WERI-Rb-1 (cell line): ENCODE measurements at regions not wholly inside any gene's neighbourhood (a gene's known extent, or its start where the extent isn't known, plus 50 kb on each side); places are given as distances from the start of the nearest gene placed in this dataset.

Experiments used
- DNase-seq: peaks from one replicate; pipeline ENCODE4 v3.0.0-alpha.2; 2020
- H3K27ac ChIP-seq: fragments of 250-450 bp; sonication (Bioruptor Pico); 2 replicates; pipeline ENCODE4 v1.5.1; 2020; ENCODE audit warnings: mild to moderate bottlenecking, moderate library complexity
- H3K27me3 ChIP-seq: fragments of 250-450 bp; sonication (Bioruptor Pico); 2 replicates; pipeline ENCODE4 v1.5.1; 2021; ENCODE audit warnings: mild to moderate bottlenecking, low read depth, moderate library complexity; ENCODE audit not compliant: insufficient read depth, severe bottlenecking
- H3K36me3 ChIP-seq: fragments of 250-450 bp; sonication (Bioruptor Pico); 2 replicates; pipeline ENCODE4 v1.5.1; 2020; ENCODE audit warnings: mild to moderate bottlenecking, moderate library complexity
- H3K4me3 ChIP-seq: 2 replicates; pipeline ENCODE4 v1.5.1; 2011; ENCODE audit warnings: low read depth, mild to moderate bottlenecking, control low read depth, low read length
- H3K9me3 ChIP-seq: fragments of 250-450 bp; sonication (Bioruptor Pico); 2 replicates; pipeline ENCODE4 v1.5.1; 2021; ENCODE audit warnings: mild to moderate bottlenecking, moderate library complexity; ENCODE audit not compliant: severe bottlenecking
- TF ChIP-seq, protein P1 (sequence below): IDR thresholded peaks from 2 replicates; pipeline ENCODE4 v1.5.1; 2011; ENCODE audit warnings: low read depth, mild to moderate bottlenecking, control low read depth, inconsistent platforms, low read length

DNA sequence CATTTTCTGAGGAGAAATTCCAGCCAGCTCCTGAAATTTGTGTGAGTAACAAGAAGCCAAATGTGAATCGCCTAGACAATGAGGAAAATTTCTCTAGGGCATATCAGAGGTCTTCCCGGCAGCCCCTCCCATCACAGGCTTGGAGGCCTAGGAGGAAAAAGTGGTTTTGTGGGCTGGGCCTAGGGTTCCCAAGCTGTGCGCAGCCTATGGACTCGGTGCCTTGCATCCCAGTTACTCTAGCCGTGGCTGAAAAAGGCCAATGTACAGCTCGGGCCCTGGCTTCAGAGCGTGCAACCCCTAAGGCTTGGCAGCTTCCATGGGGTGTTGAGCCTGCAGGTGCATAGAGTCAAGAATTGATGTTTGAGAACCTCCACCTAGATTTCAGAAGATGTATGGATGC lies 556.2 kb upstream of the DSEL start:
- Histone ChIP-seq H3K27me3 (no peaks in the 10 kb centered on the region), H3K27ac (no peak overlapping the region), H3K4me3 (no peak overlapping the region), H3K9me3 (no peaks in the 10 kb centered on the region), H3K36me3 (no peaks in the 10 kb centered on the region)
- TF ChIP-seq, protein P1, sequence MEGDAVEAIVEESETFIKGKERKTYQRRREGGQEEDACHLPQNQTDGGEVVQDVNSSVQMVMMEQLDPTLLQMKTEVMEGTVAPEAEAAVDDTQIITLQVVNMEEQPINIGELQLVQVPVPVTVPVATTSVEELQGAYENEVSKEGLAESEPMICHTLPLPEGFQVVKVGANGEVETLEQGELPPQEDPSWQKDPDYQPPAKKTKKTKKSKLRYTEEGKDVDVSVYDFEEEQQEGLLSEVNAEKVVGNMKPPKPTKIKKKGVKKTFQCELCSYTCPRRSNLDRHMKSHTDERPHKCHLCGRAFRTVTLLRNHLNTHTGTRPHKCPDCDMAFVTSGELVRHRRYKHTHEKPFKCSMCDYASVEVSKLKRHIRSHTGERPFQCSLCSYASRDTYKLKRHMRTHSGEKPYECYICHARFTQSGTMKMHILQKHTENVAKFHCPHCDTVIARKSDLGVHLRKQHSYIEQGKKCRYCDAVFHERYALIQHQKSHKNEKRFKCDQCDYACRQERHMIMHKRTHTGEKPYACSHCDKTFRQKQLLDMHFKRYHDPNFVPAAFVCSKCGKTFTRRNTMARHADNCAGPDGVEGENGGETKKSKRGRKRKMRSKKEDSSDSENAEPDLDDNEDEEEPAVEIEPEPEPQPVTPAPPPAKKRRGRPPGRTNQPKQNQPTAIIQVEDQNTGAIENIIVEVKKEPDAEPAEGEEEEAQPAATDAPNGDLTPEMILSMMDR: no peak
- no peak for DNase-seq

- H3K27me3 ChIP-seq: no peaks in the 10 kb centered on the region
- H3K9me3 ChIP-seq: no peaks in the 10 kb centered on the region
- H3K27ac ChIP-seq: no peak overlapping the region
- DNase-seq: no peak
- H3K4me3 ChIP-seq: no peak overlapping the region
- H3K36me3 ChIP-seq: no peaks in the 10 kb centered on the region
- TF ChIP-seq, protein P1: no peak
Measured at GRCh38 chr18:68060871-68061270, 544.4 kb upstream of the DSEL start.

DNA sequence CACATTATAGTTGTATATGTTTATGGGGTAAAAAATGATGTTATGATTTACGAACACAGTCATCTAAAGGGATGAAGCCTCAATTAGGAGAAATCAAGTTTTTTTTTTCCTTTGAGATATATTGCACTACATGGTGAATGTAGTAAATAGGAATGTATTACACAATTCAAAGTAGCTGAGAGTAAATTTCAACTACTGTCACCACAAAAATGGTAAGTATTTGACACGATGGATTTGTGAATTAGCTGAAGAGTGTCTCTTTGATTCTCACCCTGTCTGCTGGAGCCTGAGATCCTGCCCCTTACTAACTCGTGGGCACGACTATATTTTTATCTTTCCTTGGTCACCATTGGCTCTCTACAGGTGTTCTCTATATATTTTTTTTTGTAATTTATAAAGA lies 540.4 kb upstream of the DSEL start:
- H3K9me3 ChIP-seq: no peaks in the 10 kb centered on the region
- H3K36me3 ChIP-seq: no peaks in the 10 kb centered on the region
- H3K27me3 ChIP-seq: no peaks in the 10 kb centered on the region
- no peak for DNase-seq
- H3K4me3 ChIP-seq: no peak overlapping the region
- TF ChIP-seq, protein P1: no peak
- H3K27ac ChIP-seq: no peak overlapping the region

DNA sequence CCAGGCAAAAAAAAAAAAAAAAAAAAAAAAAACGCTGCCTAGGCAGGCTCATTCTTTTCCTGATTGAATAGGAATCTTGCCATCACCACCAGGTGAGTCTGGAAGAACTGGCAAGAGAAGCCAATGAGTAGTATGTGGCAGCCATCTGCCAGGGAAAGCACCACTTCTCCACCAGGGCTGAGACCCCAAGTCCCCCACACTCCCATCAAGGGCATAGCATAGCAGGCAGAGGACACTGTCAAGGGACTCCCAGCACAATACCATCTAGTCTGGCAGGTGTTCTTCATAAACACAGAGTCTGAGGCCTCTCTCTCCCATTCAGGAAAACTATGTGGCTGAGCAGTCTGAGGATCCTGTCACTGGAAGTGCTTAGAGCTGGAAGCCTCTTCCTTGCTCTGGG lies 538.1 kb upstream of the DSEL start:
- no peaks in the 10 kb centered on the region for H3K9me3 ChIP-seq
- TF ChIP-seq, protein P1: no peak
- no peaks in the 10 kb centered on the region for H3K27me3 ChIP-seq
- no peak for DNase-seq
- no peaks in the 10 kb centered on the region for H3K36me3 ChIP-seq
- no peak overlapping the region for H3K27ac ChIP-seq
- no peak overlapping the region for H3K4me3 ChIP-seq

GRCh38 chr18:68053290-68053689 lies 536.8 kb upstream of the DSEL start:
- Histone ChIP-seq H3K27ac (no peak overlapping the region), H3K36me3 (no peaks in the 10 kb centered on the region), H3K4me3 (no peak overlapping the region), H3K9me3 (no peaks in the 10 kb centered on the region), H3K27me3 (no peaks in the 10 kb centered on the region)
- no peak for DNase-seq
- TF ChIP-seq, protein P1: no peak

- no peak overlapping the region for H3K27ac ChIP-seq
- H3K36me3 ChIP-seq: no peaks in the 10 kb centered on the region
- TF ChIP-seq, protein P1: no peak
- no peaks in the 10 kb centered on the region for H3K27me3 ChIP-seq
- no peak for DNase-seq
- H3K9me3 ChIP-seq: no peaks in the 10 kb centered on the region
- H3K4me3 ChIP-seq: no peak overlapping the region
Measured at GRCh38 chr18:68041327-68041726, 524.8 kb upstream of the DSEL start.
